ENCODE measurements at regions not wholly inside any gene's neighbourhood (a gene's known extent, or its start where the extent isn't known, plus 50 kb on each side); places are given as distances from the start of the nearest gene placed in this dataset.

GRCh38 chr4:22020129-22020528 is 71.6 kb upstream of the KCNIP4 start (continued):
- TF ChIP-seq ZHX2 (IDR thresholded peaks at IDR 0.05; ENCODE audit: low read depth) (no peak), ZHX2 (CRISPR knock-in tag; IDR thresholded peaks at IDR 0.05; ENCODE audit: borderline replicate concordance) (no peak)

GRCh38 chr4:22019676-22020075 is 71.1 kb upstream of the KCNIP4 start:
- no peak for TF ChIP-seq ZNF484 (CRISPR knock-in tag; IDR thresholded peaks at IDR 0.05; ENCODE audit: borderline replicate concordance, low read depth)
- no peak for TF ChIP-seq DRAP1 (CRISPR knock-in tag; IDR thresholded peaks at IDR 0.05)
- TF ChIP-seq ZNF430 (CRISPR knock-in tag; IDR thresholded peaks at IDR 0.05), result no peak
- TF ChIP-seq JDP2 (CRISPR knock-in tag; IDR thresholded peaks at IDR 0.05; ENCODE audit: borderline replicate concordance), result no peak
- no peak for TF ChIP-seq ASH2L (IDR thresholded peaks at IDR 0.05; ENCODE audit: insufficient read length, low read depth, low read length)
- no peak for TF ChIP-seq ZNF589 (CRISPR knock-in tag; conservative IDR thresholded peaks at IDR 0.05)
- TF ChIP-seq RARG (CRISPR knock-in tag; IDR thresholded peaks at IDR 0.05; ENCODE audit: low read depth), result no peak
- no peak for TF ChIP-seq HNRNPLL (IDR thresholded peaks at IDR 0.05; ENCODE audit: low read depth, low read length, poor library complexity, severe bottlenecking)
- TF ChIP-seq PHF8 (CRISPR knock-in tag; IDR thresholded peaks at IDR 0.05), result no peak
- POLR2A ChIA-PET, result no interaction called here
- 1% methylated on average over 4 of the region's 4 CpGs for WGBS (ENCODE audit: low lambda C conversion rate)
- no peak overlapping the region for H2AFZ ChIP-seq (ENCODE audit: low read length)
- BruUV-seq (replicated peaks), result no TSS peak
- DNase-seq (ENCODE audit: low spot score), result no peak
- H3K9ac ChIP-seq (ENCODE audit: insufficient read depth, low read depth, low read length), result no peak overlapping the region
- no peak overlapping the region for H3K4me2 ChIP-seq (ENCODE audit: low read depth, low read length)
- no peaks in the 10 kb centered on the region for H4K20me1 ChIP-seq (ENCODE audit: insufficient read depth, low read length)
- H3K4me3 ChIP-seq (replicated peaks in 1 of 3; ENCODE audit: insufficient read depth in 1 of 3, low read depth in 2 of 3, low read length in 3 of 3), result no peak overlapping the region
- H3K27ac ChIP-seq (ENCODE audit: extremely low read length, insufficient read depth, low read length), result no peak overlapping the region
- no peaks in the 10 kb centered on the region for H3K27me3 ChIP-seq (ENCODE audit: control insufficient read depth in 1 of 2, insufficient read depth in 2 of 2, low read length in 2 of 2)
- H3K9me3 ChIP-seq (ENCODE audit: low read length), result no peaks in the 10 kb centered on the region
- intact Hi-C loops (cut with micrococcal nuclease; ENCODE audit: unreplicated experiment) (no loop called here), in situ Hi-C loops (cut with HindIII; ENCODE audit: extremely low pct_ligation_motif_present, low pct_unique_long_range_greater_than_20kb) (no loop called here)
- CTCF ChIA-PET (ENCODE audit: low intra/inter-chr PET ratio, low total read pairs), result no interaction called here
- FAIRE-seq, result no peak
- no peaks in the 10 kb centered on the region for H3K79me2 ChIP-seq (ENCODE audit: insufficient read depth, low read length)
- H3K36me3 ChIP-seq (replicated peaks in 1 of 2; ENCODE audit: control insufficient read depth in 1 of 2, insufficient read depth in 2 of 2, low read length in 2 of 2), result no peaks in the 10 kb centered on the region
- no peak for ATAC-seq
- H3K4me1 ChIP-seq (ENCODE audit: insufficient read depth, low read length), result no peaks in the 10 kb centered on the region
